HFFc6 (cell line): ENCODE measurements at regions not wholly inside any gene's neighbourhood (a gene's known extent, or its start where the extent isn't known, plus 50 kb on each side); places are given as distances from the start of the nearest gene placed in this dataset.

ENCODE experiments used
- DNase-seq: peaks from one replicate; pipeline ENCODE4 v3.0.0-alpha.2; 2018
- H3K27ac Mint-ChIP-seq: 2 replicates; pipeline ENCODE4 v1.8.0; 2020; ENCODE audit warnings: mild to moderate bottlenecking, mixed read lengths
- H3K27me3 Mint-ChIP-seq: 2 replicates; pipeline ENCODE4 v1.8.0; 2021; ENCODE audit warnings: mild to moderate bottlenecking, moderate library complexity, mixed read lengths; ENCODE audit not compliant: insufficient read depth
- H3K36me3 Mint-ChIP-seq: 2 replicates; pipeline ENCODE4 v1.8.0; 2021; ENCODE audit warnings: low read depth, mixed read lengths
- H3K4me1 Mint-ChIP-seq: 2 replicates; pipeline ENCODE4 v1.8.0; 2020; ENCODE audit warnings: low read depth, mixed read lengths
- H3K4me3 Mint-ChIP-seq: 2 replicates; pipeline ENCODE4 v1.8.0; 2020; ENCODE audit warnings: mild to moderate bottlenecking, moderate library complexity, mixed read lengths
- H3K9me3 Mint-ChIP-seq: 2 replicates; pipeline ENCODE4 v1.8.0; 2020; ENCODE audit warnings: mild to moderate bottlenecking, mixed read lengths
- TF ChIP-seq, protein P1 (sequence below): fragments of 200-600 bp; sonication (generic); IDR thresholded peaks from 2 replicates; pipeline ENCODE4 v1.5.0; 2021; ENCODE audit warnings: antibody characterized with exemption, mild to moderate bottlenecking

- no peaks in the 10 kb centered on the region for H3K9me3 Mint-ChIP-seq
- peaks cover 2% of the 10 kb centered on the region for H3K36me3 Mint-ChIP-seq
- H3K4me3 Mint-ChIP-seq, result no peak overlapping the region
- H3K4me1 Mint-ChIP-seq, result peaks cover 7% of the 10 kb centered on the region
- H3K27ac Mint-ChIP-seq, result no peak overlapping the region
- peaks cover 1% of the 10 kb centered on the region; the same call in 1 of the 2 replicates for H3K27me3 Mint-ChIP-seq
- no peak for DNase-seq
- TF ChIP-seq, protein P1, sequence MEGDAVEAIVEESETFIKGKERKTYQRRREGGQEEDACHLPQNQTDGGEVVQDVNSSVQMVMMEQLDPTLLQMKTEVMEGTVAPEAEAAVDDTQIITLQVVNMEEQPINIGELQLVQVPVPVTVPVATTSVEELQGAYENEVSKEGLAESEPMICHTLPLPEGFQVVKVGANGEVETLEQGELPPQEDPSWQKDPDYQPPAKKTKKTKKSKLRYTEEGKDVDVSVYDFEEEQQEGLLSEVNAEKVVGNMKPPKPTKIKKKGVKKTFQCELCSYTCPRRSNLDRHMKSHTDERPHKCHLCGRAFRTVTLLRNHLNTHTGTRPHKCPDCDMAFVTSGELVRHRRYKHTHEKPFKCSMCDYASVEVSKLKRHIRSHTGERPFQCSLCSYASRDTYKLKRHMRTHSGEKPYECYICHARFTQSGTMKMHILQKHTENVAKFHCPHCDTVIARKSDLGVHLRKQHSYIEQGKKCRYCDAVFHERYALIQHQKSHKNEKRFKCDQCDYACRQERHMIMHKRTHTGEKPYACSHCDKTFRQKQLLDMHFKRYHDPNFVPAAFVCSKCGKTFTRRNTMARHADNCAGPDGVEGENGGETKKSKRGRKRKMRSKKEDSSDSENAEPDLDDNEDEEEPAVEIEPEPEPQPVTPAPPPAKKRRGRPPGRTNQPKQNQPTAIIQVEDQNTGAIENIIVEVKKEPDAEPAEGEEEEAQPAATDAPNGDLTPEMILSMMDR, result no peak
Measured at GRCh38 chr17:72434581-72434980, 313.8 kb downstream of the SOX9 start.

DNA sequence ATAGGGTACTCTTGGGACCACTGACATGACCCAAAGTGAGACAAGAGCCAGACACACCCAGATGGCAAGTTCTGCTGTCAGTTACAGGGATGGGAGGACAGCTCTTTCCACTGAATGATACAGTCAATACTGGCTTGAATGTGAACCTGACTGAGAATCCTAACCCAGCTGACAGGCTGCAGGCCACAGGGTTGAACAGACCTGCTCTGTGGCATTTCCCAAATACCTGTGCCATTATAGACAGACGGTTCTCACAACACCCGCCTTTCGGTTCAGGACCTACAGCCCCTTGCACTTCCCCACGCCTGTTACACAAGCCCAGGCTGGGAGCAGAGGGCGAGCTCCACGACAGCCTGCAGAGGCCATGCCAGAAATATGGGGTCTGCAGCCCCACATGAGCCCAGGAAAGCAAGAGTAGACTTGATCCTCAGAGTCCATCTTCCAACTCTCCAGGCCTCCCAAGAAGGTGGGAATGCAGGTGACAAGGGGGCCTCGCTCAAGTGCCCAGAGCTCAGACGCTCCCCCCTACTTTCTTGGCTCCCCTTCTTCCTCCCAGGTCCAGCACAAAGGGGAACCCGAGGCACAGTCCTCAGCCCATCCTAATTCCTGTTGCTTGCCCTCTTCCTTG is 314.3 kb downstream of the SOX9 start:
- Mint-ChIP-seq H3K27ac (no peak overlapping the region), H3K36me3 (peaks cover 7% of the 10 kb centered on the region), H3K4me1 (peaks cover 11% of the 10 kb centered on the region), H3K9me3 (no peaks in the 10 kb centered on the region), H3K4me3 (no peak overlapping the region), H3K27me3 (peaks cover 1% of the 10 kb centered on the region; the same call in 1 of the 2 replicates)
- DNase-seq, result no peak
- TF ChIP-seq, protein P1, result no peak

DNA sequence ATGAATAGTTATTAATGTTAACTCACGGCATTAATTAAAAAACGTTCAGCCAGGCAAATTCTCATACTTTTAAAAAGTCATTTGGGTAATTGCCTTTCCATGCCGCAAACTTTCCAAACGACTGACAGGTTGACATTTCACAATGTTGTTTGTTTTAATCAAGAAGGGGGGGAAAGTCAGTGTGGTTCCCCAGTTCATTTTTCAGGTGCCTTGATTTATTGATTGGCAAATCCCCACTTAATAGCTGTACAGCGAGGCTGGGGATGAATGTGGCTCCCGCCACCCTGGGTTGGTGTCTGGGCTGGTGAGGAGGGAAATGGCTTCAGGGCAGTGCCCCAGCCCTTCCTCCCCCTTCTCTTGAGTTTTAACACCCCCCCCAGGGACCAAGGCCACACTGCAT is 318.0 kb downstream of the SOX9 start:
- peaks cover 9% of the 10 kb centered on the region; the same call in 1 of the 2 replicates for H3K4me1 Mint-ChIP-seq
- H3K27ac Mint-ChIP-seq, result no peak overlapping the region
- H3K27me3 Mint-ChIP-seq, result peaks cover 1% of the 10 kb centered on the region; the same call in 1 of the 2 replicates
- no peaks in the 10 kb centered on the region for H3K9me3 Mint-ChIP-seq
- H3K36me3 Mint-ChIP-seq, result peaks cover 7% of the 10 kb centered on the region
- H3K4me3 Mint-ChIP-seq, result no peak overlapping the region
- TF ChIP-seq, protein P1, result no peak
- no peak for DNase-seq

GRCh38 chr17:72439893-72440502 is 319.2 kb downstream of the SOX9 start:
- Mint-ChIP-seq H3K27me3 (peaks cover 3% of the 10 kb centered on the region), H3K9me3 (no peaks in the 10 kb centered on the region), H3K27ac (no peak overlapping the region), H3K4me1 (peaks cover 9% of the 10 kb centered on the region; the same call in 1 of the 2 replicates), H3K36me3 (peaks cover 7% of the 10 kb centered on the region), H3K4me3 (no peak overlapping the region)
- TF ChIP-seq, protein P1, result no peak
- no peak for DNase-seq

DNA sequence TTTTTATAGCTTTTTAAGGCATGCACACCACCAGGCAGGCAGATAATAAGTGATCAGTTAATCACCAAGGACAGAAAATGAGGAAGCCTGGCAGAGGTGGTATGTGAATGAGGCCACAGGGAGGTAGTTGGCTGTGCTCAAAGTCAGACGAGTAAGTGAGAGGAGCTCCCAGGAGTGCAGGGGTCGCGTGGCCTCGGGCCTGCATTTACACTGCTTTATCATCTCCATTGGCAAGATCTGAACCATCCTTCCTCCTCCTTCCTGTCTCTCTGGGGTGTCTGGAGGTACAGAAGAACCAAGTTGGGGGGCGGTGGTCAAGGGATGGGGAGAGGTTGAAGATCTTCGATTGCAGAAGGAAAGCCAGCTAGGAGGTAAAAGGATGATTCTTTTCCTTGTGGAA is 320.1 kb downstream of the SOX9 start:
- TF ChIP-seq, protein P1, result no peak
- H3K4me3 Mint-ChIP-seq, result no peak overlapping the region
- no peak overlapping the region for H3K27ac Mint-ChIP-seq
- H3K9me3 Mint-ChIP-seq, result no peaks in the 10 kb centered on the region
- H3K27me3 Mint-ChIP-seq, result peaks cover 3% of the 10 kb centered on the region
- H3K36me3 Mint-ChIP-seq, result peaks cover 7% of the 10 kb centered on the region
- H3K4me1 Mint-ChIP-seq, result peaks cover 9% of the 10 kb centered on the region; the same call in 1 of the 2 replicates
- no peak for DNase-seq
